ENCODE measurements at regions not wholly inside any gene's neighbourhood (a gene's known extent, or its start where the extent isn't known, plus 50 kb on each side); places are given as distances from the start of the nearest gene placed in this dataset.

- TF ChIP-seq CTCF (IDR thresholded peaks at IDR 0.05): no peak
- TF ChIP-seq JUN (CRISPR knock-in tag; IDR thresholded peaks at IDR 0.05): no peak
- no peak for TF ChIP-seq ZNF138 (CRISPR knock-in tag; conservative IDR thresholded peaks at IDR 0.05)
- no peak for TF ChIP-seq USF2 (CRISPR knock-in tag; IDR thresholded peaks at IDR 0.05)
These were observed 54.3 kb upstream of the PPARA start for GRCh38 chr22:46096051-46096450.
